GM19239 (cell line): ENCODE measurements at regions not wholly inside any gene's neighbourhood (a gene's known extent, or its start where the extent isn't known, plus 50 kb on each side); places are given as distances from the start of the nearest gene placed in this dataset.

Experiments
- DNase-seq: peaks from one replicate; pipeline ENCODE4 v3.0.0; 2011; ENCODE audit warnings: low spot score; ENCODE audit not compliant: insufficient read length
- FAIRE-seq: peaks from 2 replicates; lab custom pipeline; 2011; peaks lifted over from hg19 to GRCh38; lab: Jason Lieb, UNC

- DNase-seq (no peak), FAIRE-seq (no peak)
These were observed 265.1 kb downstream of the FGFR2 start for GRCh38 chr10:121332829-121333765.

GRCh38 chr10:121335386-121335925 is 262.8 kb downstream of the FGFR2 start:
- no peak for FAIRE-seq
- DNase-seq, result no peak

DNA sequence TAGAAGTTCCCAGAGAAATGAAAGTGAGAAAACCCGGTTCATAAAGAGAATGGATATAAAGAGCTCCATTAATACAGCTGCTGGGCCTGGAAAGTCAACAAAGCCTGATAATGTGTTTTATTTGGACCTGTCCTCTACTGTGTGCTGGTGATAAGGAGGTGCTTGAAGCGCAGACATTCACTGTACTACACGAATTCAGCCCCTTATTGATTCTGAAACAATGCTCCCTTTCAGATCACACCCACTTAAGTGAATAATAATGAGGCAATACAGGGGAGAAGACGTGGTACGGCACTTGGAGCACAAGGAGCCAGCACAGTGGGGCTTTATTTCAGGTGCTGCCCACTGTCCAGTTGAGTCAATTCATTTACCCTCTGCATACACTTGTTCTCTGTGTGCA is 260.8 kb downstream of the FGFR2 start:
- no peak for DNase-seq
- FAIRE-seq, result no peak

- no peak for DNase-seq
- no peak for FAIRE-seq
These were observed 259.9 kb downstream of the FGFR2 start for GRCh38 chr10:121338206-121338980.

DNA sequence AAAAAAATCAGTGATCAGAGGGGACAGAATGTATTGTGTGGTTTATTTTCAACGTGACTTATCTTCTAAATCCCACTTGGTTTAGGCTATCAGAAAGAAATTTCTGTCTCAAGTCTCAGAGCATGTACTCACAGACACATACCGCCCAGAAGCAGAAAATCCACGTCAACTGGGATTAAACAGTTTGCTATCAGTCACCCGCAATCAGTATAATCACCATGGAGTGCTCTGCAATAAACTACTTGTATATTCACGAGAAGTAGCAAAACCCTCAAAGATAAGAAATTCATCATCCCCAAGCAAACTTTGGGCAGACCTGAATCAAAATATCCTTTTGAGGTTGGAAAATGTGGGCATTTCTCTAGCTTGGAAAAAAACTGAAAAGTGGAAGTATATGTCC is 259.1 kb downstream of the FGFR2 start:
- FAIRE-seq, result no peak
- no peak for DNase-seq

- DNase-seq (no peak), FAIRE-seq (no peak)
These were observed 257.9 kb downstream of the FGFR2 start for GRCh38 chr10:121340271-121340831.

DNA sequence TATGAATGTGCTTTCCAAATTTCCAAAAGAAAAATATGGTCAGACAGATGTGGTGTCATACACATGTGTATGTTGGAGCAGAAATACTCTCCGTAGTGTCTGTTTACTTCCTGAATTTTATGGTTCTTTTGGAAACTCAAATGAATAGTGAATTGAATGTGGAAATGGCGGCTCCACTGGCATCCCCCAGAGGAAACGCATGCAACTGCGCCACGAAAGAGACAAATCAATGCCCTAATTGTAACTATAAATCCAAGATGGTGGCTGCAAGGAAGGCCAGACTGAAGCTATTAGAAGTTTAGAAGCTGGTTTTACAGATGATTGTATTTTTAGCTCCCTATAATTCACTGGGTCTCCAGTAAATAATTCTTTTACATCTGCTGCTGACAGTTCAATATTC is 246.7 kb downstream of the FGFR2 start:
- FAIRE-seq (no peak), DNase-seq (no peak)

- FAIRE-seq (no peak), DNase-seq (no peak)
These were observed 245.9 kb downstream of the FGFR2 start for GRCh38 chr10:121352231-121352855.

- DNase-seq, result no peak
- FAIRE-seq, result no peak
These were observed 243.1 kb downstream of the FGFR2 start for GRCh38 chr10:121355161-121355560.

DNA sequence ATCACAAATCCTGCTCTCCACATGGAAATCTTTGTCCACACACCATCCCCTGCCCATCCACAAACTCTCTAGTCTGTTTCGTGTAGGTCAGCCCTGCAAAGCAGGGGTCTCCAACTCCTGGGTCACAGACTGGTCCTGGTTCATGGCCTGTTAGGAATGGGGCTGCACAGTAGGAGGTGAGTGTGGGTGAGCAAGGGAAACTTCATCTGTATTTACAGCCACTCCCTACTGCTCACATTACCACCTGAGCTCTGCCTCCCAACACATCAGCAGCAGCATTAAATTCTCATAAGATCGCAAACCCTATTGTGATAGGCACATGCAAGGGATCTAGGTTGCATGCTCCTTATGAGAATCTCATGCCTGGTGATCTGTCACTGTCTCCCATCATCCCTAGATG is 242.1 kb downstream of the FGFR2 start:
- FAIRE-seq (no peak), DNase-seq (no peak)

- no peak for FAIRE-seq
These were observed 240.8 kb downstream of the FGFR2 start for GRCh38 chr10:121357401-121357800.

GRCh38 chr10:121362026-121362425 is 236.2 kb downstream of the FGFR2 start:
- DNase-seq, result no peak
- FAIRE-seq, result no peak

More at GRCh38 chr10:121357401-121357800, 240.8 kb downstream of the FGFR2 start:
- DNase-seq, result no peak

- FAIRE-seq, result no peak
- no peak for DNase-seq
These were observed 232.7 kb downstream of the FGFR2 start for GRCh38 chr10:121365566-121365965.

DNA sequence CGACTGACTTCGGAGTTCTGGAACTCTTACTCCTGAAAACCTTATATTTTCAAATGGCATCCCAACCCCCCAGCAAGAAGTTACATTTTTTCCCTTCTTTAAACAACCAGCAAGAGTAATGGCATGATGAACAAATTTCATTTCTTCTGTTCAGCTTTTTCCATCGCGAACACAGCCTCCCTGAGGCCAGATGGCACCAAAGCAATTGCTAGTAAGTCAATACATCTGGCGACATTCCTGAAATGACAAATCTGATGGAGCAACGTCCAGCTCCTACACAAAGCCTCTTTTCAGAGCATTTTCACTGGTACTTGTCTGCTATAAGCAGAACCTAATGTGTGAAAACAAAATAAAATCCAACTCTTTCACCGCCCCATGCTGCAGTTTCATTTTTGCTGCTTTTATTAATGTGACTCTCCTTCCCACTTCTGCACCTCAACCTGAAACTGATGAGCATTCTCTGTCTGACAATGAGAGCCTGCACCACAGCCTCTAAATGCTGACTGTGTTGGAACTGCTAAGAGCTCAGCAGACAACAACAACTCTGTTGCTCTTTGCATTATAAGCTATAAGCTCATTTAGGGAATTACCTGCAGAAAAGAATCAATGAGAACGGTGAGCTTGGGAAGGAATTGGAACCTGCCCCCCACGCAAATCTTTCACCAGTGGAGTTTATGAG is 229.8 kb downstream of the FGFR2 start:
- FAIRE-seq (no peak), DNase-seq (no peak)

GRCh38 chr10:121369616-121370015 is 228.6 kb downstream of the FGFR2 start:
- no peak for FAIRE-seq

DNA sequence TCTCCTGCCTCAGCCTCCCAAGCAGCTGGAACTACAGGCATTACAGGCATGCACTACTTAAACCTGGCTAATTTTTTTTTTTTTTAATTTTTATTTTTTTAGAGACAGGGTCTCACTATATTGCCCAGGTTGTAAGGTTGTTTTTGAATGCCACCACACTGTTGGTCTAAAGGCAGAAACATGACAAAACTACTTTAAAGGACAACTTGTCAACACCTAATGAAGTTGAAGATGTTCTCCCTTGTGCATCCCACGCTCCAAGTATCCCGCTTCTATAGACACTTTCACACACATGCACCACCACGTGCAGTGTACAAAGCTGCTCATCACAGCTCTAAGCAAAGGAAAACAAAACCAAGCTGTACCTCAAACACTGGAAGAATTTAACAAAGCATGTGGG is 226.4 kb downstream of the FGFR2 start:
- DNase-seq (no peak), FAIRE-seq (no peak)

More at GRCh38 chr10:121369616-121370015, 228.6 kb downstream of the FGFR2 start:
- DNase-seq, result no peak

- DNase-seq, result no peak
- FAIRE-seq, result no peak
These were observed 224.8 kb downstream of the FGFR2 start for GRCh38 chr10:121373411-121373810.

- FAIRE-seq (no peak), DNase-seq (no peak)
These were observed 224.1 kb downstream of the FGFR2 start for GRCh38 chr10:121374121-121374520.

- FAIRE-seq (no peak), DNase-seq (no peak)
These were observed 223.1 kb downstream of the FGFR2 start for GRCh38 chr10:121375172-121375571.
